HCT116 (cell line): ENCODE measurements at regions not wholly inside any gene's neighbourhood (a gene's known extent, or its start where the extent isn't known, plus 50 kb on each side); places are given as distances from the start of the nearest gene placed in this dataset.
"Not testable (repeated sequence)": the region's sequence is repeated elsewhere in the genome, so short reads cannot be mapped to it uniquely, and the experiment has no call there.

Experiments
- ATAC-seq: fragments of 200-7000 bp; cut with Tn5 transposase; 2 replicates; pipeline ENCODE4 v1.9.1; 2020; ENCODE audit warnings: mild to moderate bottlenecking, moderate library complexity
- BruUV-seq: library from RNA; stranded (reverse); fragments of 400-500 nt; replicated peaks from 2 replicates; lab custom pipeline; 2021; lab: Mats Ljungman, UMichigan
- CTCF ChIA-PET: fragments of 300-600 bp; sonication (Branson Sonifier 250); formaldehyde crosslinking; loops from one replicate; lab custom pipeline; 2021; ENCODE audit warnings: antibody characterized with exemption; lab: Charles Lee
- POLR2A ChIA-PET: fragments of 300-600, 350-600 bp; sonication (Branson Sonifier 250); formaldehyde crosslinking; loops from one replicate; lab custom pipeline; 2021; ENCODE audit warnings: antibody characterized with exemption; lab: Charles Lee
- RAD21 ChIA-PET, 2 experiments: fragments of 300-600 bp; sonication (Branson Sonifier 250); formaldehyde crosslinking; loops; one replicate each; lab custom pipeline; 2023; ENCODE audit warnings: low total read pairs in 2 of 2; ENCODE audit not compliant: uncharacterized antibody in 2 of 2, unreplicated experiment in 2 of 2, low non-redundant PET in 1 of 2; lab: Charles Lee
- DNase-seq: peaks from one replicate; pipeline ENCODE4 v3.0.0-alpha.2; 2010; ENCODE audit warnings: low read depth, low spot score
- H2AFZ ChIP-seq: fragments of 200-600 bp; shearing (Covaris generic), sonication (generic); 2 replicates; pipeline ENCODE4 v1.6.1; 2017; ENCODE audit warnings: low read depth, mixed run types, mixed read lengths, antibody characterized with exemption, low read length; ENCODE audit not compliant: poor library complexity, severe bottlenecking
- H3K27ac ChIP-seq: 2 replicates; pipeline ENCODE4 v1.5.1; 2012; ENCODE audit warnings: low read depth, low read length
- H3K27me3 ChIP-seq: fragments of 200-600 bp; sonication (generic); 2 replicates; pipeline ENCODE4 v1.6.1; 2016; ENCODE audit warnings: mixed run types, low read length, mixed read lengths; ENCODE audit not compliant: insufficient read depth
- H3K36me3 ChIP-seq, 2 experiments: fragments of 200-500 bp in 1 of 2; fragments of 200-600 bp in 1 of 2; sonication (Bioruptor generic) in 1 of 2; sonication (generic) in 1 of 2; 2 replicates each; pipeline versions ENCODE4 v1.5.1 to v1.6.1; 2014 to 2016; ENCODE audit warnings: low read length in 2 of 2, inconsistent platforms in 1 of 2, mixed read lengths in 1 of 2, mixed run types in 1 of 2; ENCODE audit not compliant: insufficient read depth in 2 of 2, control insufficient read depth in 1 of 2
- H3K4me1 ChIP-seq, 2 experiments: fragments of 200-600 bp in 1 of 2; sonication (generic) in 1 of 2; 2 replicates each; pipeline versions ENCODE4 v1.5.1 to v1.6.1; 2012 to 2017; ENCODE audit warnings: low read length in 2 of 2, inconsistent platforms in 1 of 2, mild to moderate bottlenecking in 1 of 2, mixed read lengths in 1 of 2, mixed run types in 1 of 2, moderate library complexity in 1 of 2; ENCODE audit not compliant: insufficient read depth in 2 of 2, control insufficient read depth in 1 of 2
- H3K4me2 ChIP-seq: fragments of 200-600 bp; sonication (generic); 2 replicates; pipeline ENCODE4 v1.6.1; 2017; ENCODE audit warnings: mixed run types, low read length, mixed read lengths
- H3K4me3 ChIP-seq, 2 experiments: fragments of 200-600 bp in 1 of 2; sonication (generic) in 1 of 2; replicated peaks in 1 of 2; 2 replicates each; pipeline ENCODE4 v1.5.1; 2011 to 2016; ENCODE audit warnings: low read length in 2 of 2, control low read depth in 1 of 2, low read depth in 1 of 2, mild to moderate bottlenecking in 1 of 2, mixed read lengths in 1 of 2, mixed run types in 1 of 2
- H3K79me2 ChIP-seq: fragments of 200-600 bp; sonication (generic); 2 replicates; pipeline ENCODE4 v1.6.1; 2017; ENCODE audit warnings: mild to moderate bottlenecking, mixed run types, low read length, moderate library complexity, mixed read lengths; ENCODE audit not compliant: insufficient read depth
- H3K9ac ChIP-seq: fragments of 200-600 bp; sonication (generic); 2 replicates; pipeline ENCODE4 v1.6.1; 2016; ENCODE audit warnings: low read length, mixed read lengths
- H3K9me2 ChIP-seq: fragments of 200-600 bp; sonication (generic), shearing (Covaris generic); 2 replicates; pipeline ENCODE4 v1.6.1; 2017; ENCODE audit warnings: mixed run types, mild to moderate bottlenecking, moderate library complexity; ENCODE audit not compliant: insufficient read depth
- H3K9me3 ChIP-seq, 2 experiments: fragments of 200-500 bp in 1 of 2; fragments of 200-600 bp in 1 of 2; sonication (Bioruptor generic) in 1 of 2; sonication (generic) in 1 of 2; 2 replicates each; pipeline ENCODE4 v1.6.1; 2014 to 2017; ENCODE audit warnings: low read length in 2 of 2, mixed read lengths in 2 of 2, inconsistent platforms in 1 of 2, low read depth in 1 of 2, mild to moderate bottlenecking in 1 of 2, mixed run types in 1 of 2, moderate library complexity in 1 of 2; ENCODE audit not compliant: control insufficient read depth in 1 of 2, insufficient read depth in 1 of 2
- H4K20me1 ChIP-seq: fragments of 200-600 bp; sonication (generic), shearing (Covaris generic); 2 replicates; pipeline ENCODE4 v1.6.1; 2017; ENCODE audit warnings: mixed run types, mild to moderate bottlenecking, moderate library complexity; ENCODE audit not compliant: insufficient read depth
- EZH2 ChIP-seq: fragments of 200-600 bp; sonication (generic); IDR thresholded peaks from 2 replicates; pipeline ENCODE4 v1.6.1; 2017; ENCODE audit warnings: antibody characterized with exemption, mixed run types
- EZH2phosphoT487 ChIP-seq: fragments of 200-600 bp; IDR thresholded peaks from 2 replicates; pipeline ENCODE4 v1.6.1; 2018; ENCODE audit warnings: antibody characterized with exemption, borderline replicate concordance
- POLR2A ChIP-seq: IDR thresholded peaks from 2 replicates; pipeline ENCODE4 v1.7.0; 2011; ENCODE audit warnings: borderline replicate concordance; ENCODE audit not compliant: insufficient read depth, insufficient read length; ENCODE audit errors: extremely low read depth
- SP1 ChIP-seq: IDR thresholded peaks from 2 replicates; pipeline ENCODE4 v1.6.1; 2012; ENCODE audit warnings: low read depth
- SRF ChIP-seq: IDR thresholded peaks from 2 replicates; pipeline ENCODE4 v1.6.1; 2012; ENCODE audit warnings: low read depth
- TCF7L2 ChIP-seq: IDR thresholded peaks from 2 replicates; pipeline ENCODE4 v1.7.0; 2011; ENCODE audit warnings: borderline replicate concordance, inconsistent platforms; ENCODE audit not compliant: insufficient read depth, insufficient read length; ENCODE audit errors: extremely low read depth
- YY1 ChIP-seq: IDR thresholded peaks from 2 replicates; pipeline ENCODE4 v1.6.1; 2011; ENCODE audit warnings: low read length, low read depth, moderate library complexity, mild to moderate bottlenecking; ENCODE audit not compliant: insufficient replicate concordance; ENCODE audit errors: extremely low read depth
- ZNF274 ChIP-seq: fragments of 200-500 bp; sonication (Bioruptor generic); IDR thresholded peaks from 2 replicates; pipeline ENCODE4 v1.6.1; 2014; ENCODE audit warnings: mild to moderate bottlenecking, low read depth, low read length, inconsistent platforms
- intact Hi-C: fragments of 100-400 bp; cut with micrococcal nuclease; formaldehyde crosslinking; loops from 2 replicates; pipeline ENCODE4 v1.10.0; 2022

DNA sequence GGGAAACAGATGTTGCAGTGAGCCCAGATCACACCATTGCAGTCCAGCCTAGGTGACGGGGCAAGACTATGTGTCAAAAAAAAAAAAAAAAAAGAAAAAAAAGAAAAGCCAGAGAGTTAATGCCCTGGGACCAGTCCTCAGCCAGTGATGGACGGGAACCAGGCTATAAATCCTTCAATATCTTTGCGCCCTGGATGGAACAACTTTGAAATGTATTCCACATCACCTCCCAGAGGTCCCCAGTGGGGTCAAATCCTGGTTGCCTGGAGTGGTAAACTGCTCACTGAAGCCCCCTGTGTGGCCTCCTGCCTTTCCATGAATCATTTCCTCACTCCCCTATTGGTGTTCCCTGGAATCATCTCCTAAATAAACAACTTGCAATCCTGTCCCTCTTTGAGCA is 166.9 kb downstream of the DEFB131A start:
- ATAC-seq, result no peak
- intact Hi-C loops, result no loop called here
- ChIA-PET CTCF (no interaction called here), POLR2A (no interaction called here), RAD21 (no interaction called here)
- Histone ChIP-seq H4K20me1 (no peaks in the 10 kb centered on the region), H3K9ac (no peak overlapping the region), H3K4me2 (no peak overlapping the region), H2AFZ (no peak overlapping the region), H3K4me1 (no peaks in the 10 kb centered on the region), H3K4me3 (no peak overlapping the region), H3K36me3 (no peaks in the 10 kb centered on the region), H3K9me3 (no peaks in the 10 kb centered on the region), H3K27me3 (no peaks in the 10 kb centered on the region), H3K27ac (no peak overlapping the region), H3K79me2 (no peaks in the 10 kb centered on the region), H3K9me2 (no peaks in the 10 kb centered on the region)
- no peak for DNase-seq
- BruUV-seq, result no TSS peak
- TF ChIP-seq EZH2phosphoT487 (no peak), SRF (no peak), SP1 (no peak), EZH2 (no peak), ZNF274 (no peak), TCF7L2 (no peak), YY1 (no peak), POLR2A (no peak)

- POLR2A ChIA-PET, DNase-seq, H3K79me2 ChIP-seq, H3K36me3 ChIP-seq, H4K20me1 ChIP-seq, H3K27ac ChIP-seq, H2AFZ ChIP-seq, H3K9me3 ChIP-seq, H3K4me2 ChIP-seq, H3K27me3 ChIP-seq, H3K4me3 ChIP-seq, CTCF ChIA-PET, BruUV-seq, RAD21 ChIA-PET, H3K4me1 ChIP-seq, ATAC-seq, H3K9ac ChIP-seq, intact Hi-C loops, H3K9me2 ChIP-seq: not testable (repeated sequence)
Measured at GRCh38 chr4:9636411-9636810, 145.0 kb upstream of the DRD5 start.
